DND-41 (cell line): ENCODE measurements at regions not wholly inside any gene's neighbourhood (a gene's known extent, or its start where the extent isn't known, plus 50 kb on each side); places are given as distances from the start of the nearest gene placed in this dataset.

Source experiments
- ATAC-seq: fragments of 200-7000 bp; cut with Tn5 transposase; 3 replicates; pipeline ENCODE4 v1.9.1; 2021; ENCODE audit warnings: low read depth; ENCODE audit not compliant: insufficient read depth
- DNase-seq: peaks from one replicate; pipeline ENCODE4 v3.0.0-alpha.2; 2020
- H2AFZ ChIP-seq: 2 replicates; pipeline ENCODE4 v1.6.0; 2012; ENCODE audit warnings: low read depth, low read length
- H3K27ac ChIP-seq: 2 replicates; pipeline ENCODE4 v1.5.1; 2012; ENCODE audit warnings: low read length, inconsistent platforms
- H3K27me3 ChIP-seq: fragments of 200-600 bp; sonication (generic); 2 replicates; pipeline ENCODE4 v1.6.0; 2012; ENCODE audit warnings: low read length, mild to moderate bottlenecking, inconsistent platforms; ENCODE audit not compliant: insufficient read depth, poor library complexity
- H3K36me3 ChIP-seq: 2 replicates; pipeline ENCODE4 v1.5.1; 2012; ENCODE audit warnings: low read length, inconsistent platforms; ENCODE audit not compliant: insufficient read depth
- H3K4me1 ChIP-seq: 2 replicates; pipeline ENCODE4 v1.5.1; 2012; ENCODE audit warnings: mild to moderate bottlenecking, low read length; ENCODE audit not compliant: insufficient read depth
- H3K4me2 ChIP-seq: 2 replicates; pipeline ENCODE4 v1.6.0; 2012; ENCODE audit warnings: mild to moderate bottlenecking, moderate library complexity, low read length, inconsistent platforms; ENCODE audit not compliant: insufficient read depth
- H3K4me3 ChIP-seq, 2 experiments: fragments of 200-600 bp in 1 of 2; shearing (Covaris generic) in 1 of 2; 2 replicates each; pipeline ENCODE4 v1.5.1; 2012 to 2016; ENCODE audit warnings: inconsistent platforms in 2 of 2, low read length in 2 of 2, mild to moderate bottlenecking in 2 of 2, low read depth in 1 of 2, moderate library complexity in 1 of 2
- H3K79me2 ChIP-seq: 2 replicates; pipeline ENCODE4 v1.6.0; 2012; ENCODE audit warnings: low read length, inconsistent platforms; ENCODE audit not compliant: insufficient read depth
- H3K9ac ChIP-seq: 2 replicates; pipeline ENCODE4 v1.6.0; 2012; ENCODE audit warnings: low read depth, mild to moderate bottlenecking, inconsistent platforms, low read length, moderate library complexity
- H3K9me3 ChIP-seq: 2 replicates; pipeline ENCODE4 v1.5.1; 2012; ENCODE audit warnings: low read length, moderate library complexity, mild to moderate bottlenecking, inconsistent platforms; ENCODE audit not compliant: insufficient read depth, severe bottlenecking
- H4K20me1 ChIP-seq: 2 replicates; pipeline ENCODE4 v1.6.0; 2012; ENCODE audit warnings: low read length; ENCODE audit not compliant: insufficient read depth
- CTCF ChIP-seq: IDR thresholded peaks from 2 replicates; pipeline ENCODE4 v1.5.1; 2012; ENCODE audit warnings: borderline replicate concordance, low read length, moderate library complexity, mild to moderate bottlenecking; ENCODE audit not compliant: poor library complexity, severe bottlenecking; ENCODE audit errors: extremely low read depth
- EZH2 ChIP-seq: IDR thresholded peaks from 3 replicates; pipeline ENCODE4 v1.6.1; 2012; ENCODE audit warnings: borderline replicate concordance, low read depth, mild to moderate bottlenecking, moderate library complexity, low read length, inconsistent platforms; ENCODE audit not compliant: severe bottlenecking

GRCh38 chr5:116908537-116908936 lies 333.9 kb upstream of the SEMA6A start:
- H3K4me3 ChIP-seq = no peak overlapping the region
- ATAC-seq = no peak

GRCh38 chr5:116905885-116906284 lies 331.3 kb upstream of the SEMA6A start:
- Histone ChIP-seq H3K36me3 (no peaks in the 10 kb centered on the region), H3K79me2 (no peaks in the 10 kb centered on the region), H4K20me1 (no peaks in the 10 kb centered on the region), H3K9me3 (no peaks in the 10 kb centered on the region), H3K4me1 (no peaks in the 10 kb centered on the region), H3K27ac (no peak overlapping the region), H2AFZ (no peak overlapping the region), H3K27me3 (no peaks in the 10 kb centered on the region), H3K9ac (no peak overlapping the region), H3K4me3 (no peak overlapping the region), H3K4me2 (no peak overlapping the region)
- ATAC-seq = no peak
- TF ChIP-seq CTCF (no peak), EZH2 (no peak)
- DNase-seq = no peak

More at GRCh38 chr5:116908537-116908936, 333.9 kb upstream of the SEMA6A start:
- H3K36me3 ChIP-seq = no peaks in the 10 kb centered on the region
- H3K27me3 ChIP-seq = no peaks in the 10 kb centered on the region
- no peak for DNase-seq
- no peaks in the 10 kb centered on the region for H3K9me3 ChIP-seq
- H3K4me2 ChIP-seq = no peak overlapping the region
- TF ChIP-seq EZH2 (no peak), CTCF (no peak)
- no peak overlapping the region for H3K27ac ChIP-seq
- no peaks in the 10 kb centered on the region for H3K4me1 ChIP-seq
- H4K20me1 ChIP-seq = no peaks in the 10 kb centered on the region
- H3K79me2 ChIP-seq = no peaks in the 10 kb centered on the region
- no peak overlapping the region for H3K9ac ChIP-seq
- no peak overlapping the region for H2AFZ ChIP-seq

GRCh38 chr5:116900793-116901192 lies 326.2 kb upstream of the SEMA6A start:
- Histone ChIP-seq H3K9ac (no peak overlapping the region), H4K20me1 (no peaks in the 10 kb centered on the region), H3K27me3 (no peaks in the 10 kb centered on the region), H3K27ac (no peak overlapping the region), H3K9me3 (no peaks in the 10 kb centered on the region), H3K4me3 (no peak overlapping the region), H3K4me1 (no peaks in the 10 kb centered on the region), H3K79me2 (no peaks in the 10 kb centered on the region), H3K4me2 (no peak overlapping the region), H2AFZ (no peak overlapping the region), H3K36me3 (no peaks in the 10 kb centered on the region)
- DNase-seq (no peak), ATAC-seq (no peak)
- TF ChIP-seq CTCF (no peak), EZH2 (no peak)

- H3K36me3 ChIP-seq = no peaks in the 10 kb centered on the region
- H3K79me2 ChIP-seq = no peaks in the 10 kb centered on the region
- H3K9me3 ChIP-seq = no peaks in the 10 kb centered on the region
- no peak overlapping the region for H2AFZ ChIP-seq
- H4K20me1 ChIP-seq = no peaks in the 10 kb centered on the region
- DNase-seq (no peak), ATAC-seq (no peak)
- H3K4me2 ChIP-seq = no peak overlapping the region
- H3K9ac ChIP-seq = no peak overlapping the region
- no peak for TF ChIP-seq EZH2
- no peak for TF ChIP-seq CTCF
- no peak overlapping the region for H3K4me3 ChIP-seq
- H3K27ac ChIP-seq = no peak overlapping the region
- H3K4me1 ChIP-seq = no peaks in the 10 kb centered on the region
- no peaks in the 10 kb centered on the region for H3K27me3 ChIP-seq
These were observed 324.3 kb upstream of the SEMA6A start for GRCh38 chr5:116898917-116899316.
